Esophagus muscularis mucosa (tissue), 3 donors: ENCODE measurements at regions not wholly inside any gene's neighbourhood (a gene's known extent, or its start where the extent isn't known, plus 50 kb on each side); places are given as distances from the start of the nearest gene placed in this dataset.

Source experiments
- EP300 ChIP-seq: sonication (generic); formaldehyde crosslinking; IDR thresholded peaks from one replicate; pipeline ENCODE4 v1.6.1; 2017; ENCODE audit warnings: antibody characterized with exemption
- TF ChIP-seq, protein P1 (sequence below), 3 experiments: fragments of 200-600 bp in 2 of 3; fragments of 450-650 bp in 1 of 3; sonication (generic) in 2 of 3; IDR thresholded peaks; one replicate each; pipeline ENCODE4 v1.5.1; 2017 to 2019; ENCODE audit warnings: antibody characterized with exemption in 3 of 3, mild to moderate bottlenecking in 2 of 3, moderate library complexity in 1 of 3

DNA sequence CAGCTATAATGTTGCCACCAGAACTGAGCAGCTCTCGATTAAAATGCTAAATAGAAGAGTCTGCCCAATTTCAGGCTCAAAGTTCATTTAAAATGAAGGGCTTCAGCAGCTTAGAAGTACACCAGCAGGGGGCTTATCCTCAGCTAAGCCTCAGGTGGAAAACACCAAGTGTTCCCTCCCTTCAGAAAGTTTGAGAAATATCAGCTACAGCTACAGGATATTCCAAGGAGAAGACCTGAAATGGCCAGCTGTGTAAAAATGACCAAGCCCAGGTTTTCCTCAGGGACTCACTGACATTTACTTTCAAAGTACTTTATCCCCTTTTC is 395.4 kb downstream of the DTWD2 start:
- TF ChIP-seq, protein P1, sequence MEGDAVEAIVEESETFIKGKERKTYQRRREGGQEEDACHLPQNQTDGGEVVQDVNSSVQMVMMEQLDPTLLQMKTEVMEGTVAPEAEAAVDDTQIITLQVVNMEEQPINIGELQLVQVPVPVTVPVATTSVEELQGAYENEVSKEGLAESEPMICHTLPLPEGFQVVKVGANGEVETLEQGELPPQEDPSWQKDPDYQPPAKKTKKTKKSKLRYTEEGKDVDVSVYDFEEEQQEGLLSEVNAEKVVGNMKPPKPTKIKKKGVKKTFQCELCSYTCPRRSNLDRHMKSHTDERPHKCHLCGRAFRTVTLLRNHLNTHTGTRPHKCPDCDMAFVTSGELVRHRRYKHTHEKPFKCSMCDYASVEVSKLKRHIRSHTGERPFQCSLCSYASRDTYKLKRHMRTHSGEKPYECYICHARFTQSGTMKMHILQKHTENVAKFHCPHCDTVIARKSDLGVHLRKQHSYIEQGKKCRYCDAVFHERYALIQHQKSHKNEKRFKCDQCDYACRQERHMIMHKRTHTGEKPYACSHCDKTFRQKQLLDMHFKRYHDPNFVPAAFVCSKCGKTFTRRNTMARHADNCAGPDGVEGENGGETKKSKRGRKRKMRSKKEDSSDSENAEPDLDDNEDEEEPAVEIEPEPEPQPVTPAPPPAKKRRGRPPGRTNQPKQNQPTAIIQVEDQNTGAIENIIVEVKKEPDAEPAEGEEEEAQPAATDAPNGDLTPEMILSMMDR (IDR thresholded peaks at IDR 0.05), result no peak
- no peak for TF ChIP-seq EP300
